Thyroid gland (tissue), 4 donors: ENCODE measurements at regions not wholly inside any gene's neighbourhood (a gene's known extent, or its start where the extent isn't known, plus 50 kb on each side); places are given as distances from the start of the nearest gene placed in this dataset.

Experiments used
- POLR2A ChIP-seq, 2 donors: fragments of 450-650 bp; IDR thresholded peaks; one replicate each; pipeline ENCODE4 v1.6.1; 2017; ENCODE audit warnings: antibody characterized with exemption in 2 of 2, mild to moderate bottlenecking in 2 of 2, moderate library complexity in 1 of 2
- TF ChIP-seq, protein P1 (sequence below), 6 experiments: fragments of 200-600 bp in 3 of 6; fragments of 450-650 bp in 3 of 6; sonication (generic) in 3 of 6; IDR thresholded peaks; one replicate each; pipeline ENCODE4 v1.5.1; 2016 to 2019; ENCODE audit warnings: antibody characterized with exemption in 6 of 6, mild to moderate bottlenecking in 2 of 6, inconsistent platforms in 1 of 6, moderate library complexity in 1 of 6

- TF ChIP-seq, protein P1, sequence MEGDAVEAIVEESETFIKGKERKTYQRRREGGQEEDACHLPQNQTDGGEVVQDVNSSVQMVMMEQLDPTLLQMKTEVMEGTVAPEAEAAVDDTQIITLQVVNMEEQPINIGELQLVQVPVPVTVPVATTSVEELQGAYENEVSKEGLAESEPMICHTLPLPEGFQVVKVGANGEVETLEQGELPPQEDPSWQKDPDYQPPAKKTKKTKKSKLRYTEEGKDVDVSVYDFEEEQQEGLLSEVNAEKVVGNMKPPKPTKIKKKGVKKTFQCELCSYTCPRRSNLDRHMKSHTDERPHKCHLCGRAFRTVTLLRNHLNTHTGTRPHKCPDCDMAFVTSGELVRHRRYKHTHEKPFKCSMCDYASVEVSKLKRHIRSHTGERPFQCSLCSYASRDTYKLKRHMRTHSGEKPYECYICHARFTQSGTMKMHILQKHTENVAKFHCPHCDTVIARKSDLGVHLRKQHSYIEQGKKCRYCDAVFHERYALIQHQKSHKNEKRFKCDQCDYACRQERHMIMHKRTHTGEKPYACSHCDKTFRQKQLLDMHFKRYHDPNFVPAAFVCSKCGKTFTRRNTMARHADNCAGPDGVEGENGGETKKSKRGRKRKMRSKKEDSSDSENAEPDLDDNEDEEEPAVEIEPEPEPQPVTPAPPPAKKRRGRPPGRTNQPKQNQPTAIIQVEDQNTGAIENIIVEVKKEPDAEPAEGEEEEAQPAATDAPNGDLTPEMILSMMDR (IDR thresholded peaks at IDR 0.05): no peak
- no peak for TF ChIP-seq POLR2A (IDR thresholded peaks at IDR 0.05)
Observed at GRCh38 chr2:107615039-107615438, 211.7 kb upstream of the RGPD4 start.
